GM18858 (cell line): ENCODE measurements at regions not wholly inside any gene's neighbourhood (a gene's known extent, or its start where the extent isn't known, plus 50 kb on each side); places are given as distances from the start of the nearest gene placed in this dataset.

Experiments
- ATAC-seq: cut with Tn5 transposase; IDR thresholded peaks from one replicate; pipeline ENCODE4 v1.9.1; 2021; ENCODE audit not compliant: unreplicated experiment

DNA sequence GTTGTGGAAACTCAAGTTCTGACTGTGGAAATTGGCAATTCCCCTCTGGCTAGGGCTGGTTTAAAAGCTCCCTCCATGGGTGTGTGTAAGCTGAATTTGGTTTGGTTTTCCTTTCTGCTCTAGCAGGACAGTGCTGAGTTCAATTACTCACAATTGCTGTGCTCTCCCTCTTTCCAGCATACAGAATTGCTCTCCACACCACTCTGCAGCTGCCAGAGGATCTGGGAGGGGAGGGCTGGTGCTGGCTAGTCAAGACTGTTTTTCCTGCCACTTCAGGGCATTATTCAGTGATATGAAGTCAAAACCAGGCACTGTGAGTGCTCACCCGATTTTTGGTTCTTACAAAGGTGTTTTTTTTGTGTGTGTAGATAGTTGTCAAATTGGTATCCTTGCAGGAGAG lies 336.9 kb upstream of the SLC24A2 start:
- no peak for ATAC-seq

DNA sequence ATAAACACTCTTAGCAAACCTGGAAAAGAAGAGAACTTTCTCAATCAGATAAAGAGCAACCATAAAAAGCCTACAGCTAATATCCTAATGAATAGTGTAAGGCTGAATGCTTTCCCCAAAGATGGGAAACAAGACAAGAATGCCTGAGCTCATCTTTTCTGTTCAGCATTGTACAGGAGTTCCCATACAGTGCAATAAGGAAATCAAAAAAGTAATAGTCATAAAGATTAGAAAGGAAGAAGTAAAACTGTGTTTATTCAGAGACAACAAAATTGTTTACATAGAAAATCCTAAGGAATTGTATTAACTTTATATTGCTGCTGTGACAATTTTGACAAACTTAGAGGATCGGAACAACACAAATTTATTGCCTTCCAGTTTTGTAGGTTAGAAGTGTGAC lies 330.7 kb upstream of the SLC24A2 start:
- ATAC-seq = no peak

DNA sequence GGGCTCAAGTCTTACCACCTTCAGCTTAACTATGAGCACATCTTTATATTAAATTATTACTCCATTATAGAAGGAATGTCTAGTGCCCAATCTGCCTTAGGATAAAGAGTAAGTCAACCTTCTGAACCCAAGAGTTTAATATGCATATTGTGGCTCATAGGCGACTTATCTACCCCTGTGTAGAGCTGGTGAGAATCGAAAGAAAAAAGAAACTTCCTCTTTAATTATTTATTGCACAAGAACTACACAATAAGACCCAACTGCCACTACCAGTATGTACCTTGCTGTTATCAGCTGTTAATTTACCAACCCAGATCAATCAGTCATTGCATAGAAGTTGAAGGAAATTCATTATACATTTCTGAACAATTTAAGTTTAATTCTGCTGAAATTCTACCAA lies 329.1 kb upstream of the SLC24A2 start:
- ATAC-seq = no peak

DNA sequence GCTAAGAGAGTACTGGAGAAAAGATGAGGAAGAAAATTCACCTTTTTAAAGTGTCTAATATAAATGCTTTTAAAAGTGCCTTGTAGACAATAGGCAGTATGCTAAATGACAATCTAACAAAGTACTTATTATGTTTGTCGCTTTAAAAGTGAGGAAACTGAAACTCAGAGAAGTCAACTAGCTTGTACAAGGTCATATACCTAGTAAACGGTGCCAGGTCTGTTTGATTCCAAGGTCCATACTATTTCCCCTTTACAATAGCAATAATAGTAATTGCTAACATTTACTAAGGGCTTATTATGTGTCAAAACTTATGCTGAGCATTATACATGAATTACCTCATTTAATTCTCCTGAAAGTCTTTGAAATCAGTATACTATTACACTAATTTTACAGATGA lies 328.6 kb upstream of the SLC24A2 start:
- ATAC-seq = no peak

DNA sequence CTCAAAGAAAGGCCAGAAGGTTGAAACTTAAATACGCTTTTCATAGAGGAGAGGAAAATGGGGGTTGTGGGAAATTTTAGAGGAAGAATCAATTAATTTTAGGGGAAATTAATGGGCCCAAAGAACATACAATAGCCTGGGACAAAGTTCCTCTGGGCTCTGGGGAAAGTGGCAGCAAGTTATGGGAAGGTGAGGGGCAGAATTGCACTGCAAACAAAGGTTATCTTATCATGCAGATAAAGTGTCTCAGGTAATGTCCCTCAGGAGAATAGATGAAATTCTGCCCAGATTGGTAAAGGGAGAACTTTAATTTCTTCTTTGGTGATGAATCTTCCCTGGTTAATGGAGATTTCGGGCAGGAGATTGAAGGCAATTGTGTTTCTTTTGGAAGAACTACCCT lies 326.1 kb upstream of the SLC24A2 start:
- no peak for ATAC-seq

DNA sequence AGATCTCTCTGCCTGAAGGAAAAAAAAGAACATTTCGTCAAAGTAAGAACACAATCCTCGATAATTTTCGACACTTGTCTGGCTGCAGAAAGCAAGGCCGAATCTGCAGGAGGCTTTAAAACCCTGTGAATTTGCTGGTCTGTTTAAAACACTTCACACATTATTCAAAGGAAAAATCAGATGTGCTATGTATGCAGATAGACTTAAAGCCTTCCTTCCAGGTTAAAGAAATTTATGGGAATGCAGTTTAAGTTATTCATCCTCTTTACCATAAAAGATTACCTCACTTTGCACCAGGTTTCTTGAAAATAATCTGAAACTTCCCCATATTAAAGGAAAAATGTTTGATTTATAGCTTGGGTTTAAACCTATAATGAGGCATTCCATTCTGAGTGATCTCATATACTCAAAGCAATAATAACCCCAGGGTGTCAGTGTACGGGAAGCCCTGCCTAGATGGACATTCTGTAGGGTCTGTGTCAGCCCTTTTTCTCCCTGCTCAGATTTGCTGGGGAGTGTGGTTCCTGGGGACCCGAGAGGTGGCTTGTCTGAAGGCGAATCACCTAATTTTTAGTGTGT lies 323.5 kb upstream of the SLC24A2 start:
- no peak for ATAC-seq

DNA sequence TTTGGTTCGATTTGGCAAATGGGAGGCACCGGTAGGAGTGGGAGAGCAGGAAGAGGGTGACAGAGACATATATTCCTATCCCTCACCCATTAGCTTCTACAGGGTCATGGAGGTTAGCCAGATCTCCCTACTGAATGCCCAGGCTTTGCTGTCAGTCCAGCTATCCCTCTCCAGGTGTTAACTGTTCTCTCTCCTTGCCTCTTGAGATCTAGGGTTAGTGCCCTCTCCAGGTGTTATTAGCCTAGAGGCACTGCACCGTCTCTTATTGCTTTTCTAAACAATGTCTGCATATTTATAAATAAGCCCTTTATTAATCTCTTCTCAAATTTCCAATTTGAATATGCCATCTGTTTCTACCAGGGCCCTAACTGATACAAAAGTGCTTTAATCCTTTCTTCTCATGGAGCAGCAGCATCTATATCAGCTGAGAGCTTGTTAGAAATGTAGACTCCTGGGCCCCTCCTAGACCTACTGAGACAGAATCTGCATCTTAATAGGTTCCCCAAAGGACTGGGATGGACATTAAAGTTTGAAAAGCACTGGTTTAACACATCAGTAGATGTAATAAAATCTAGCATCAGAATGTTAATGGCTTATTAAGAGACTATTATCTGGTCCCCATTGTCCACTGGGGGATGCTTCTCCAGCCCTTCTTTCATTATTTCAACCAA lies 322.5 kb upstream of the SLC24A2 start:
- no peak for ATAC-seq

DNA sequence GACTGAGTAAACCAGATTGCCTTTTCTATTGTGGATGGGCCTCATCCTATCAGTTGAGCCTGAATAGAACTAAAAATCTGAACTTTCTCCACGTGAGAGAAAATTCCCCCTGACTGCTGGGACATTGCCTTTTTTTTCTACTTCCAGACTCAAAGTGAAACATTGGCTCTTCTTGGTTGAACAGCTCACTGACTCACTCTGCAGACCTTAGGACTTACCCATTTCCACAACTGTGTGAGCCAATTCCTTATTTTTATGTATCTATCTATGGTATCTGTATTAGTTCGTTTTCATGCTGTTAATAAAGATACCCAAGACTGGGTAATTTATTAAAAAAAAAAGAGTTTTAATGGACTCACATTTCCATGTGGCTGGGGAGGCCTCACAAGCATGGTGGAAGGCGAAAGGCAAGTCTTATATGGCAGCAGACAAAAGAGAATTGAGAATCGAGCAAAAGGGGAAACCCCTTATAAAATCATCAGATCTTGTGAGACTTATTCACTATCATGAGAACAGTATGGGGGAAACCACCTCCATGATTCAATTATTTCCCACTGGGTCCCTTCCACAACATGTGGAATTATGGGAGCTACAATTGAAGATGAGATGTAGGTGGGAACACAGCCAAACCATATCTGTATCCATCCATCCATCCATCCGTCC lies 306.7 kb upstream of the SLC24A2 start:
- ATAC-seq = no peak

DNA sequence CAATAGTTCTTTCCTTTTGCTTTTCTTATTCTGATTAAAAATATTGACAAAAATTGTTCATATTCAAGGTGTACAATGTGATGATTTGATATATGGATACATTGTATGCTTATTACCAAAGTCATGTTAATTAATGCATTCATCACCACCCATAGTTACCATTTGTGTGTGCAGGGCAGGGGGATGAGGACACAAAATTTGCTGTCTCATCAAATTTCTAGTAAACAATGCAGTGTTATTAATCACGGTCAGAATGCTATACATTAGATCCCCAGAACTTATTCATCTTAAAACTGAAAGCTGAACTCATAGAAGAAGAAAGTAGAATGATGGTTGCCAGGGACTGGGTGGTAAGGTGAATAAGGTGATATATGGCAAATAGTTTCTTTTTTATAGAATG lies 303.7 kb upstream of the SLC24A2 start:
- no peak for ATAC-seq

DNA sequence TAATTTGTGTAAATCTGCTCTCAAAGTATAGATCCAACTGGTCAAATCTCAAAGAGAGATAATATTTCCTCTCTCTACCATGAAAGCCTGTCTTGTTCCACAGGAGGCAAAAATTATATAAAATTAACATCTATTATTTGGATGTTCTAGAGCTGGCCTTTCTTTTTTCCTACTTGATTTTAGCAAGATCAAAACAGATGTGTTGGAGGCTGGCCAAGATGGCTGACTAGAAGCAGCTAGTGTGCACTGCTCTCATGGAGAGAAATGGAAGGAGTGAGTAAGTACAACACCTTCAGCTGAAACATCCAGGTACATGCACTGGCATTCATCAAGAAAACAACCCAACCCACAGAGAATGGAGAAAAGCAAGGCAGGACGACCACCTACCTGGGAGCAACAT lies 298.6 kb upstream of the SLC24A2 start:
- no peak for ATAC-seq

DNA sequence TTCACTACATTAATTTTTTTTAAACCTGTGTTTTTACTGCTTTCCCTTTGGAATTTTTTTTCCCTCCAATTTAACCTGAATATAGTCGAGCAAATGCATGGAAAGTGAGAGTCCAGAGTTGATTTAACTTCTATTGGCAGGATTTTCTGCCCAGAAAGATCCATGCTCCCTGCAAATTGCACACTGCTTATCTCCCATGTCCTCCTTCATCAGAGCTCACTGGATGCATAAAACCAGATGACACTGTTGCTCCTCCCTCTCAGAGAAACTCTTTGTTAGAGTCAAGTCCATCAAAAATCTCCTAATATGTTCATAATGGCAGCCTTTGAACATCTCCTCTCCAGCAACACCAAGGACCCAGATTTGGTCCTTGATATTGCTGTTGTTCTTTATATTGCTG lies 297.0 kb upstream of the SLC24A2 start:
- ATAC-seq = no peak

DNA sequence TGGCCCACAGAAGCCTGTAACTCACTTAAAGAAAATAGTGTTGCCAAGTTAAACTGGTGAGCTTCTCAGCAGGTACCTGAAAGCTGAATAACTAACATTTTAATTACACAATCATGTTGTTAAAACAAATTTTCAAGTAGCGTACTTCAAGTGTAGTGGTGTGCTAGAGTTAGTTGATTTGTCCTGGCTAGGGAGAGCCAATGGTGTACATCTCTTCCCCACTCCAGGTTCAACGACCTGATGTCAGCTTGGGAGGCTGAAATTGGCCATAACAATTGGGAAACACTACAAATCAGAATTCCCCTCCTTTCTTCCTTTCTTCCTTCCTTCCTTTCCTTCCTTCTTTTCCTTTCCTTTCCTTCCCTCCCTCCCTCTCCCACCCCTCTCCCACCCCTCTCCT lies 295.3 kb upstream of the SLC24A2 start:
- ATAC-seq = no peak

DNA sequence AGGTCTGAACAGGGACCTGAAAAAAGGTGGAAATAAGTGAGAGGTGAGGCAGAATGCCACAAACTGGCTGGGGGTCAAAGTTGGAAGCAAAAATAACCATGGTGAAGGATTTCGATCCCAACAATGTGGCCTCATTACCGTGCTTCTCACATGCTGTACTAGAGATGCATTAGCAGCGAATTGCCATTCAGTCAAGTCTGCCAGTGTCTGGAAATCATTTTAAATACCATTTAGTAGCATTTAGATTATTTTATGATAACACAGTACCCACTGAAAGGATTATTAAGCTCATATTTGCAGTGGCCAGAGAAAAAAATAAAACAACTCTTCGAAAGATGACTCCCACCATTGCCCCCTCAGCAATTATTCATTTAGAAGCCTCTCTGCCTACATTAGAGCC lies 294.6 kb upstream of the SLC24A2 start:
- no peak for ATAC-seq

DNA sequence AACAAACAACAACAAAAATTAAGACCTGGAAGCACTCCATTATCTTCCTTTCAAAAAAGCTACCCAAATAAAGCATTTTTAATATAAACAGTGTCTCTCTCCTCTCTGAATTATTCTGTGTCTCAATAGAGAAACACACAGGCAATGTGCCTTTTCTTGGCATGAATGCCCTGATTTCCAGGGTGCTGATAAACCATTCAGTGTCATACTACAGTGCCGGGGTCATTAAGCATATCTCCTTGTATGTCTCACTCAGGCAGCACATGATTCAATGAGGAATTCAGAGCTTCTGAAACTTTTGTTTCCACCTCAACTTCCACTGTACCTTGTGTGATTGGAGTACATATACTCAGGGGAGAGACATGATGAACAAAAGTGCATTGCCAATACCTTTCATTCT lies 294.0 kb upstream of the SLC24A2 start:
- ATAC-seq = no peak

DNA sequence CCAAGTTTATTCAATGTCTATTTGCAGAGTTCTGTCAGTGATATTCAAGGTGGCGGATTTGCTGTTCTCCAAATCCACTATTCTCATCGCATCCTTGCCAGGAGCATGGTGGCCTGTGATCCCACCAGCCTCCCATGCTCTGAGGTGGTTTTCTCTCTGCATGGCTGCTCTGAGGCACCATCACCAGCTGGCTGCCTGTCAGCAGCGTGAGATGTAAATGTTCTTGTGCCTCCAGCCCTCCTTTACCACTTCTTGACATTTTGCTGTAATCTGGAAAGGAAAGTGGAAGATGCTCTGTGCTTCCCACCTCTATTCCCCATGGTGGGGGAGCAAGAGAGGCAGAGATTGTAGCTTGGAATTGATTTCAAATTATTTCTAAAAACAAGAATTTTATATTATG lies 293.6 kb upstream of the SLC24A2 start:
- ATAC-seq = no peak

DNA sequence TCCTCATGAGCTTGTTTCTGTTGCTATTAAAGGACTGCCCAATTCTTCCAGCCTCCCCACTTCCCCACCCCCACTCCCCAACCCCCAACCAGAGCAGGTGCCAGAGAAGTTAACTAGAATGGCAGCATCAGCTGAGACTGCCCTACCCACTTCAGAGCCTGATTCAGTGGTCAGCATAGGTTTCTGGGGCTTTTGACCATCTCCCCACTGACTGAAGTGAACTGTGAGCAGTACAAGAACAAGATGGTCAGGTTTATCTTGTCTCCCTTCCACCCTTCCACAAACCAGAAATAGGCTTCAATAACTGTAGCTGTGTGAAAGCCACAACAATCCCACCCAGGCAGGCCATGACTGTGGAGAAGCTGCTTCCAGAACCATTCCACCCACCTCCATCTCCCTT lies 289.4 kb upstream of the SLC24A2 start:
- ATAC-seq = no peak

DNA sequence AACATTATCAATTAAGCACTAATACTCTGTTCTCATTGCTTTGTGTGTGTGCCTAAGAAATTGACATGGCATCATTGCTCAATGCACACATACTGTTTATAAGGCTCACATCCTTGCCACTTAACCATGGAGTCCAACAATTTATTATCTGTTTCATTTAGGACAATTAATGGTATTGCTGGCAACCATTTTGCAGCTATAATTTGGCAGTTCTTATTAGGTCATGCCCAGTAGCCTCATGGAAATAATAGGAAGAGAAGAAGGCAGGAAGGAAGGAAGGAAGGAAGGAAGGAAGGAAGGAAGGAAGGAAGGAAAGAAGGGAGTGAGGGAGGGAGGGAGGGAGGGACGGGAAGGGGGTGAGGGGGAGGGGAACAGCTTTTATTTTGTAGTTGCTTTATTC lies 285.5 kb upstream of the SLC24A2 start:
- ATAC-seq = no peak

DNA sequence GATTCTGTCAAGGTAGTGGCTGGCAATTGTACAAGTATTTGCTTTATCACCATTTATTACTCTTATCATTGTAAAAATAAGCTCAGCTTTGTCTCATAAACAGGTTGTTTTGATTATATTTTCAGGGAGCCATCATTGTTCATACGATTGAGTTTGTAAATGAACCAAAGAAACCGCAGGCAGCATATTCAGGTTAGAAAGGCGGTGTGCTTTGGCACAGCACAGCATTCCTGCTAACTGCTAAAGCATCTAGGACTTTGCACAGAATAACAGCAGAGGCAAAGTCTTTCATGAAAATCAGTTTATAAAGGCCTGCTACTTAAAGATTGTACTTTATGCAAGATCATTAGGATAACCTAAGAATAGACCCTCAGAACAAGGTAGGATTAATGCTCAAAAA lies 281.5 kb upstream of the SLC24A2 start:
- no peak for ATAC-seq

DNA sequence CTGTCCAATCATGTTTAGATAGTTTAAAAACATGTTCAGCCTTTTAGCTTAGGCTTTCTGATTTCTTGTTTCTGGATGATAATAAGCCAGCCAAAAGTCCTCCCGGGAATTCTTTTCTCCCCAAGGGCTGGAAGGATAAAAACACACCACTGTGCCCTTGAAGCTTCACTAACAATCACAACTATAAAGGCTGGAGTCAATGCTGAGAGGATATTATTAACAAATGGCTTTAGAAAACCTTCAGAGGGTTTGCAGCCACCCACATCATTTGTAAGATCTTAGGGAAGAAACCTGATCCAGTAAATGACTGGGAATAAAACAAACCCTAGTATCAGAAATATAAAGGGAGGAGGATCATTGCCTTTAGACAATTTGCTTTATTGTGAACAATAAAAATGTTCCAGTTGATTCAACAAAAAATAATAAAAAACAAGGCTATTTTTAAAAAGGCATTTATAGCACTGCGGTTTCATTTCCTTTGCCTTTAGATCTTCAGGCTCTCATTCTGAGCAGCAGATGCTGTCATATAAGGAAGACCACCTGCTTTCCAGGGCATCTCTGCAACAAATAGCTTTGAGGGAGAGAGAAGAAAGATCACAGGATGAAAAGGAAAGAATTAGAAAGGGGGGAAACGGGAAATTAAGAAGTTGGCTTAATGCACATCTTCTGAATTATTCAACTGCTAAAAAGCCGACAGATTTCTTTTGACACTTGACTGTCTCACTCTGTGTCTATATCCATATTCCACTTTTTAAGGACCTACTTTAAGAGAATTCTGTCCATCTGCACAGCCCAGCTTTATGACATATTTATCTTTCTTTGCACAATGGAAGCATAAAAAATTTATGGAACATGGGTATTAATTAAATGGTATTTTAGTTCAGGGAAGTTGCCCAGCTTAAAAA lies 277.2 kb upstream of the SLC24A2 start:
- no peak for ATAC-seq

DNA sequence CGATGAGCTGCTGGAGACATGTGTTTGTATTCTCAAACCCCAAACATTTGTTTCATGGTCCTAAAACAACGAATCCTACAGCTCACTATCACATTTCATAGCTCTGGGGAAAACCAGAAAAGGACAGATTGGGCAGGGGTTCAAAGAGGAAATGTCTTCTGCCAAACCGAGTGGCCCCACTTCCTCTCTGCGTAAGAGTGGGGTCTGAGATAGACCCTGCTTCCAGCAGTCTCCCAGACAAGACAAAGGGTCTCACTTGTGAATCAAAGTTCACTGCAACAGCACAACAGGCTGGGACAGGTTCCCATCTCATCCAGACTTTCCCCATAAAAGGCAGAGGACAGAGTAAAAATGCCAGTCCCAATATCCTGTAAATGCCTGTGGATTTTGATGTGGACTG lies 276.2 kb upstream of the SLC24A2 start:
- ATAC-seq = no peak

DNA sequence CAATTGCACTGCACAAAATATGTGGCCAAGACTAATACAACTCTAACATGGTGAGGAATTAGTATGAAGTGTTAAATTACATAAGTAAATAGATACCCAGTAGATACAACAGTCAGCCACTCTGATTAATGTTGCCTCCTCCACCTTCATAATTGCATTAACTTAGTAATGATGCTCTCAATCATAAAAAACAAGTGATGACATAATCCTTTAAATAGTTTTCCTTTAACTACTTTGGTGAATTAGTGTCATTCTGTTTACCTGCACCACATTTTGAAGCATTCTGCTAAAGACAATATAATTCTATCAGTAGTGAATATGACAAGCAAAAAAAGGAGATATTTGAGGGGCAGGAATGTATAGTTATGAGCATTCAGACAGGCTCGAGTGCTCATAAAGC lies 265.9 kb upstream of the SLC24A2 start:
- no peak for ATAC-seq

DNA sequence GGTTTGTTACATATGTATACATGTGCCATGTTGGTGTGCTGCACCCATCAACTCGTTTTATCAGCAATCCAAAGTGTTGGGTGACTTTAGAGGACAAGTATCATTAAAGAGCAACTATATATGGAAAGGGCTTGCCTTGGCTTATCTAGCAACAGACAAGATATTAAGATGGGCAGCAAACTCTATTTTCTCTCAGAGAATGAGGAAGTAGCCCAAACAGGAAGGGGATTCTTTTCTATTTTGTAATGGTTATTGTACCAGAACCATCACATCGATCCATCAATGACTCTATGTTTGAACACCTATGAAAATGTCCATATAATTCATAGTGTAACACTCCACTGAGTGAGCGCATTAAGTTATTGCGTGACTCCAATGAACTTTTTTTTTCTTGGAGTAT lies 260.1 kb upstream of the SLC24A2 start:
- no peak for ATAC-seq
